ENCODE measurements at regions not wholly inside any gene's neighbourhood (a gene's known extent, or its start where the extent isn't known, plus 50 kb on each side); places are given as distances from the start of the nearest gene placed in this dataset.

- no peaks in the 10 kb centered on the region for H3K9me3 ChIP-seq (ENCODE audit: insufficient read depth, low read length, severe bottlenecking)
- no peaks in the 10 kb centered on the region for H3K27me3 ChIP-seq (ENCODE audit: insufficient read depth, low read length, poor library complexity)
- no peak overlapping the region for H3K4me3 ChIP-seq (ENCODE audit: low read depth in 1 of 2, low read length in 2 of 2)
- no peak overlapping the region for H3K9ac ChIP-seq (ENCODE audit: low read depth, low read length)
- no peak overlapping the region for H2AFZ ChIP-seq (ENCODE audit: low read depth, low read length)
- TF ChIP-seq EZH2 (IDR thresholded peaks at IDR 0.05; ENCODE audit: borderline replicate concordance, low read depth, low read length, severe bottlenecking), result no peak
- TF ChIP-seq CTCF (IDR thresholded peaks at IDR 0.05; ENCODE audit: borderline replicate concordance, extremely low read depth, low read length, poor library complexity, severe bottlenecking), result no peak
- H3K27ac ChIP-seq (ENCODE audit: low read length), result no peak overlapping the region
- H3K36me3 ChIP-seq (ENCODE audit: insufficient read depth, low read length), result no peaks in the 10 kb centered on the region
- ATAC-seq (ENCODE audit: insufficient read depth, low read depth), result no peak
- no peaks in the 10 kb centered on the region for H3K79me2 ChIP-seq (ENCODE audit: insufficient read depth, low read length)
- H4K20me1 ChIP-seq (ENCODE audit: insufficient read depth, low read length), result no peaks in the 10 kb centered on the region
- DNase-seq, result no peak
- H3K4me2 ChIP-seq (ENCODE audit: insufficient read depth, low read length), result no peak overlapping the region
- H3K4me1 ChIP-seq (ENCODE audit: insufficient read depth, low read length), result peaks cover 6% of the 10 kb centered on the region
These were observed 101.8 kb downstream of the FAS start for GRCh38 chr10:89092439-89092838.

GRCh38 chr10:89091496-89091895 is 100.9 kb downstream of the FAS start:
- no peak overlapping the region for H3K27ac ChIP-seq (ENCODE audit: low read length)
- no peak overlapping the region for H3K4me3 ChIP-seq (ENCODE audit: low read depth in 1 of 2, low read length in 2 of 2)
- no peaks in the 10 kb centered on the region for H3K27me3 ChIP-seq (ENCODE audit: insufficient read depth, low read length, poor library complexity)
- H3K9me3 ChIP-seq (ENCODE audit: insufficient read depth, low read length, severe bottlenecking), result no peaks in the 10 kb centered on the region
- peaks cover 15% of the 10 kb centered on the region for H3K4me1 ChIP-seq (ENCODE audit: insufficient read depth, low read length)
- H3K9ac ChIP-seq (ENCODE audit: low read depth, low read length), result no peak overlapping the region
- no peak overlapping the region for H2AFZ ChIP-seq (ENCODE audit: low read depth, low read length)
- TF ChIP-seq CTCF (IDR thresholded peaks at IDR 0.05; ENCODE audit: borderline replicate concordance, extremely low read depth, low read length, poor library complexity, severe bottlenecking) (no peak), EZH2 (IDR thresholded peaks at IDR 0.05; ENCODE audit: borderline replicate concordance, low read depth, low read length, severe bottlenecking) (no peak)
- H3K4me2 ChIP-seq (ENCODE audit: insufficient read depth, low read length), result no peak overlapping the region
- no peaks in the 10 kb centered on the region for H3K79me2 ChIP-seq (ENCODE audit: insufficient read depth, low read length)
- no peaks in the 10 kb centered on the region for H3K36me3 ChIP-seq (ENCODE audit: insufficient read depth, low read length)
- no peaks in the 10 kb centered on the region for H4K20me1 ChIP-seq (ENCODE audit: insufficient read depth, low read length)
- no peak for DNase-seq
- ATAC-seq (ENCODE audit: insufficient read depth, low read depth), result no peak

DNA sequence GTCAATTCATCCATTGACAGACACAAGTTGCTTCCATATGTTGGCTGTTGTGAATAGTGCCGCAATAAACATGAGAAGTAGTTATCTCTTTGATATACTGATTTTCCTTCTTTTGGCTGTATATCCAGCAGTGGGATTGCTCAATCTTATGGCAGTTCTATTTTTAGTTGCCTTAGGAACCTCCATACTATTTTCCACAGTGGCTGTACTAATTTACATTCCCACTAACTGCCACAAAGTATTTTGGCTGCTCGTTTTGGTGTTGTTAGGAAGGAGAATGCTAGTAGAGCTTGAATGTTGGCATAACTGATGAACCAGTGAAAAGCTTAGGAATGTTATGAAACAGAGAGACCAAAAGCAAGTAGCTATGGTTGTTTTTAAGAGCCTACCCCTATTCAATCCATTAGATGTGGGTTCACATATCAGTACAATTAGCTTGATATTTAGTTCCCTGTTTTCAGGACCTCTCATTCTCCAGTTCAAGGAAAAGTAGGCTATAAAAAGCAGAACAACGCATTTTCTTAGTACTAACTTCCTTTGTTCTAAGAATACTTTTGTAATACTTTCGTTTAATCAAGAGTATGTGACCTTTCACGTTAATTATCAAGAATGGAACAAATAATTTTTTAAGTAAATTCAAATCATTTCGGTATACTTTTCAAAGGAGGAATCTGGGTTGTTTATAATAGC is 100.3 kb downstream of the FAS start:
- Histone ChIP-seq H3K4me2 (ENCODE audit: insufficient read depth, low read length) (no peak overlapping the region), H3K36me3 (ENCODE audit: insufficient read depth, low read length) (no peaks in the 10 kb centered on the region), H3K4me1 (ENCODE audit: insufficient read depth, low read length) (peaks cover 21% of the 10 kb centered on the region), H3K4me3 (ENCODE audit: low read depth in 1 of 2, low read length in 2 of 2) (no peak overlapping the region), H3K27ac (ENCODE audit: low read length) (no peak overlapping the region), H3K27me3 (ENCODE audit: insufficient read depth, low read length, poor library complexity) (no peaks in the 10 kb centered on the region), H3K9ac (ENCODE audit: low read depth, low read length) (no peak overlapping the region), H3K79me2 (ENCODE audit: insufficient read depth, low read length) (no peaks in the 10 kb centered on the region), H3K9me3 (ENCODE audit: insufficient read depth, low read length, severe bottlenecking) (no peaks in the 10 kb centered on the region), H4K20me1 (ENCODE audit: insufficient read depth, low read length) (no peaks in the 10 kb centered on the region), H2AFZ (ENCODE audit: low read depth, low read length) (no peak overlapping the region)
- ATAC-seq (ENCODE audit: insufficient read depth, low read depth) (no peak), DNase-seq (no peak)
- no peak for TF ChIP-seq CTCF (IDR thresholded peaks at IDR 0.05; ENCODE audit: borderline replicate concordance, extremely low read depth, low read length, poor library complexity, severe bottlenecking)
- no peak for TF ChIP-seq EZH2 (IDR thresholded peaks at IDR 0.05; ENCODE audit: borderline replicate concordance, low read depth, low read length, severe bottlenecking)

All from DND-41 (cell line).